ENCODE measurements at regions not wholly inside any gene's neighbourhood (a gene's known extent, or its start where the extent isn't known, plus 50 kb on each side); places are given as distances from the start of the nearest gene placed in this dataset.

GRCh38 chr1:113215015-113215414 lies 142.0 kb downstream of the LRIG2 start:
- no peak for TF ChIP-seq EZH2 (IDR thresholded peaks at IDR 0.05; ENCODE audit: low read length)
- H3K4me1 ChIP-seq (ENCODE audit: control insufficient read depth, extremely low read depth, insufficient read depth, low read length): no peaks in the 10 kb centered on the region
- FAIRE-seq (no peak), DNase-seq (ENCODE audit: low read depth, low spot score) (no peak)
- no peaks in the 10 kb centered on the region for H4K20me1 ChIP-seq (ENCODE audit: control insufficient read depth, extremely low read depth, insufficient read depth, low read length)
- no peak overlapping the region for H2AFZ ChIP-seq (ENCODE audit: control insufficient read depth, low read length)
- dilution Hi-C loops (cut with MboI; ENCODE audit: extremely low pct_ligation_motif_present, low sequenced_read_pairs): no loop called here
- no peak overlapping the region for H3K4me2 ChIP-seq (ENCODE audit: control insufficient read depth, extremely low read depth, insufficient read depth, low read depth, low read length)
- H3K9me1 ChIP-seq (ENCODE audit: control insufficient read depth, extremely low read depth, insufficient read depth, low read length): no peaks in the 10 kb centered on the region
- peaks cover 13% of the 10 kb centered on the region for H3K27me3 ChIP-seq (ENCODE audit: control insufficient read depth, extremely low read depth, insufficient read depth, low read length)
- no peak overlapping the region for H3K9ac ChIP-seq (ENCODE audit: control insufficient read depth, extremely low read depth, insufficient read depth, low read length)
- H3K36me3 ChIP-seq (ENCODE audit: control insufficient read depth in 2 of 2, extremely low read depth in 1 of 2, insufficient read depth in 2 of 2, low read length in 2 of 2): no peaks in the 10 kb centered on the region
- no peak overlapping the region for H3K4me3 ChIP-seq (ENCODE audit: control insufficient read depth in 2 of 3, extremely low read depth in 1 of 3, insufficient read depth in 2 of 3, low read depth in 1 of 3, low read length in 3 of 3)
- H3K9me3 ChIP-seq (ENCODE audit: control insufficient read depth, low read depth, low read length): peaks cover 2% of the 10 kb centered on the region
- H3K79me2 ChIP-seq (ENCODE audit: control insufficient read depth, insufficient read depth, low read length): no peaks in the 10 kb centered on the region
- H3K27ac ChIP-seq (ENCODE audit: control insufficient read depth, insufficient read depth, low read length): no peak overlapping the region

- no peaks in the 10 kb centered on the region for H3K4me1 ChIP-seq (ENCODE audit: control insufficient read depth, extremely low read depth, insufficient read depth, low read length)
- no peak for DNase-seq (ENCODE audit: low read depth, low spot score)
- FAIRE-seq: no peak
- H3K9ac ChIP-seq (ENCODE audit: control insufficient read depth, extremely low read depth, insufficient read depth, low read length): no peak overlapping the region
- no peak overlapping the region for H3K4me3 ChIP-seq (ENCODE audit: control insufficient read depth in 2 of 3, extremely low read depth in 1 of 3, insufficient read depth in 2 of 3, low read depth in 1 of 3, low read length in 3 of 3)
- peaks cover 5% of the 10 kb centered on the region for H3K27me3 ChIP-seq (ENCODE audit: control insufficient read depth, extremely low read depth, insufficient read depth, low read length)
- H3K27ac ChIP-seq (ENCODE audit: control insufficient read depth, insufficient read depth, low read length): no peak overlapping the region
- H3K36me3 ChIP-seq (ENCODE audit: control insufficient read depth in 2 of 2, extremely low read depth in 1 of 2, insufficient read depth in 2 of 2, low read length in 2 of 2): no peaks in the 10 kb centered on the region
- TF ChIP-seq CTCF (optimal IDR thresholded peaks at IDR 0.05 in 1 of 3, IDR thresholded peaks at IDR 0.05 in 1 of 3, conservative IDR thresholded peaks at IDR 0.05 in 1 of 3; ENCODE audit: extremely low read depth in 1 of 3, insufficient read depth in 2 of 3, low read length in 3 of 3) (no peak), EZH2 (IDR thresholded peaks at IDR 0.05; ENCODE audit: low read length) (no peak)
- no peak overlapping the region for H3K4me2 ChIP-seq (ENCODE audit: control insufficient read depth, extremely low read depth, insufficient read depth, low read depth, low read length)
- H3K9me1 ChIP-seq (ENCODE audit: control insufficient read depth, extremely low read depth, insufficient read depth, low read length): no peaks in the 10 kb centered on the region
- dilution Hi-C loops (cut with MboI; ENCODE audit: extremely low pct_ligation_motif_present, low sequenced_read_pairs): no loop called here
- H2AFZ ChIP-seq (ENCODE audit: control insufficient read depth, low read length): no peak overlapping the region
- H3K9me3 ChIP-seq (ENCODE audit: control insufficient read depth, low read depth, low read length): peaks cover 2% of the 10 kb centered on the region
- no peaks in the 10 kb centered on the region for H3K79me2 ChIP-seq (ENCODE audit: control insufficient read depth, insufficient read depth, low read length)
- no peaks in the 10 kb centered on the region for H4K20me1 ChIP-seq (ENCODE audit: control insufficient read depth, extremely low read depth, insufficient read depth, low read length)
These were observed 143.7 kb downstream of the LRIG2 start for GRCh38 chr1:113216664-113217063.

GRCh38 chr1:113217447-113218208 lies 144.6 kb downstream of the LRIG2 start:
- no peak overlapping the region for H2AFZ ChIP-seq (ENCODE audit: control insufficient read depth, low read length)
- H3K4me2 ChIP-seq (ENCODE audit: control insufficient read depth, extremely low read depth, insufficient read depth, low read depth, low read length): no peak overlapping the region
- H3K27me3 ChIP-seq (ENCODE audit: control insufficient read depth, extremely low read depth, insufficient read depth, low read length): peaks cover 5% of the 10 kb centered on the region
- FAIRE-seq (no peak), DNase-seq (ENCODE audit: low read depth, low spot score) (no peak)
- H3K36me3 ChIP-seq (ENCODE audit: control insufficient read depth in 2 of 2, extremely low read depth in 1 of 2, insufficient read depth in 2 of 2, low read length in 2 of 2): no peaks in the 10 kb centered on the region
- H3K4me3 ChIP-seq (ENCODE audit: control insufficient read depth in 2 of 3, extremely low read depth in 1 of 3, insufficient read depth in 2 of 3, low read depth in 1 of 3, low read length in 3 of 3): no peak overlapping the region
- H4K20me1 ChIP-seq (ENCODE audit: control insufficient read depth, extremely low read depth, insufficient read depth, low read length): no peaks in the 10 kb centered on the region
- no peak overlapping the region for H3K27ac ChIP-seq (ENCODE audit: control insufficient read depth, insufficient read depth, low read length)
- H3K9ac ChIP-seq (ENCODE audit: control insufficient read depth, extremely low read depth, insufficient read depth, low read length): no peak overlapping the region
- H3K9me1 ChIP-seq (ENCODE audit: control insufficient read depth, extremely low read depth, insufficient read depth, low read length): no peaks in the 10 kb centered on the region
- TF ChIP-seq CTCF (optimal IDR thresholded peaks at IDR 0.05 in 1 of 3, IDR thresholded peaks at IDR 0.05 in 1 of 3, conservative IDR thresholded peaks at IDR 0.05 in 1 of 3; ENCODE audit: extremely low read depth in 1 of 3, insufficient read depth in 2 of 3, low read length in 3 of 3) (no peak), EZH2 (IDR thresholded peaks at IDR 0.05; ENCODE audit: low read length) (no peak)
- H3K4me1 ChIP-seq (ENCODE audit: control insufficient read depth, extremely low read depth, insufficient read depth, low read length): no peaks in the 10 kb centered on the region
- H3K9me3 ChIP-seq (ENCODE audit: control insufficient read depth, low read depth, low read length): peaks cover 2% of the 10 kb centered on the region
- H3K79me2 ChIP-seq (ENCODE audit: control insufficient read depth, insufficient read depth, low read length): no peaks in the 10 kb centered on the region
- dilution Hi-C loops (cut with MboI; ENCODE audit: extremely low pct_ligation_motif_present, low sequenced_read_pairs): no loop called here

Measured in keratinocyte (primary cell).